GM12878 (cell line): ENCODE measurements at regions not wholly inside any gene's neighbourhood (a gene's known extent, or its start where the extent isn't known, plus 50 kb on each side); places are given as distances from the start of the nearest gene placed in this dataset.

ENCODE experiments used
- ATAC-seq: fragments of 200-7000 bp; cut with Tn5 transposase; 3 replicates; pipeline ENCODE4 v1.9.1; 2020; ENCODE audit warnings: mild to moderate bottlenecking, moderate library complexity
- BruUV-seq: library from RNA; stranded (reverse); fragments of 400-500 nt; replicated peaks from 2 replicates; lab custom pipeline; 2021; lab: Mats Ljungman, UMichigan
- CTCF ChIA-PET: fragments of 300-600 bp; sonication (Branson Sonifier 250); formaldehyde crosslinking; extraction: SDS; loops from one replicate; lab custom pipeline; 2021; ENCODE audit warnings: inconsistent platforms; lab: Yijun Ruan, JAX
- POLR2A ChIA-PET: fragments of 350-600 bp; formaldehyde crosslinking; extraction: SDS; loops from one replicate; lab custom pipeline; 2021; ENCODE audit warnings: inconsistent platforms; lab: Charles Lee
- RAD21 ChIA-PET: fragments of 300-600 bp; sonication (Branson Sonifier 250); formaldehyde crosslinking; loops from one replicate; lab custom pipeline; 2023; ENCODE audit warnings: antibody characterized with exemption; ENCODE audit not compliant: unreplicated experiment; lab: Charles Lee
- SMC1A ChIA-PET: fragments of 300-600 bp; sonication (Branson Sonifier 250); formaldehyde crosslinking; loops from one replicate; lab custom pipeline; 2023; ENCODE audit not compliant: unreplicated experiment, uncharacterized antibody; lab: Charles Lee
- DNase-seq: peaks from one replicate; pipeline ENCODE4 v3.0.0-alpha.2; 2011; ENCODE audit warnings: low read depth, low spot score
- FAIRE-seq: peaks from 3 replicates; lab custom pipeline; 2011; peaks lifted over from hg19 to GRCh38; lab: Jason Lieb, UNC
- H2AFZ ChIP-seq: 2 replicates; pipeline ENCODE4 v1.6.0; 2011; ENCODE audit warnings: low read depth, low read length, control low read depth; ENCODE audit not compliant: control insufficient read depth
- H3K27ac ChIP-seq: 2 replicates; pipeline ENCODE4 v1.5.1; 2011; ENCODE audit warnings: control low read depth; ENCODE audit not compliant: control insufficient read depth, insufficient read depth
- H3K27me3 ChIP-seq, 2 experiments: replicated peaks in 1 of 2; 2 replicates each; pipeline versions ENCODE4 v1.6.0 to v1.6.1; 2011; ENCODE audit warnings: low read length in 1 of 2; ENCODE audit not compliant: control insufficient read depth in 2 of 2, insufficient read depth in 2 of 2
- H3K36me3 ChIP-seq, 2 experiments: 2 replicates each; pipeline ENCODE4 v1.5.1; 2011; ENCODE audit warnings: low read length in 1 of 2; ENCODE audit not compliant: control insufficient read depth in 2 of 2, insufficient read depth in 2 of 2
- H3K4me1 ChIP-seq: 2 replicates; pipeline ENCODE4 v1.6.1; 2011; ENCODE audit warnings: mild to moderate bottlenecking, low read length, moderate library complexity, mixed read lengths; ENCODE audit not compliant: control insufficient read depth, insufficient read depth
- H3K4me2 ChIP-seq: 2 replicates; pipeline ENCODE4 v1.6.0; 2011; ENCODE audit warnings: control low read depth; ENCODE audit not compliant: control insufficient read depth, insufficient read depth
- H3K4me3 ChIP-seq: fragments of 200-600 bp; sonication (generic); 2 replicates; pipeline ENCODE4 v1.5.1; 2016
- H3K79me2 ChIP-seq: 2 replicates; pipeline ENCODE4 v1.6.0; 2011; ENCODE audit warnings: low read length; ENCODE audit not compliant: control insufficient read depth, insufficient read depth
- H3K9ac ChIP-seq: 2 replicates; pipeline ENCODE4 v1.8.0; 2011; ENCODE audit warnings: low read length, control low read depth, mixed read lengths; ENCODE audit not compliant: control insufficient read depth, insufficient read depth
- H3K9me3 ChIP-seq: replicated peaks from 3 replicates; pipeline ENCODE4 v1.5.1; 2011; ENCODE audit warnings: mild to moderate bottlenecking, low read length; ENCODE audit not compliant: control insufficient read depth, insufficient read depth
- H4K20me1 ChIP-seq: 2 replicates; pipeline ENCODE4 v1.6.0; 2011; ENCODE audit not compliant: control insufficient read depth, insufficient read depth
- CBX3 ChIP-seq: fragments of 200-600 bp; sonication (generic); IDR thresholded peaks from 2 replicates; pipeline ENCODE4 v1.6.1; 2016; ENCODE audit warnings: low read depth, borderline replicate concordance
- IRF4 ChIP-seq: IDR thresholded peaks from 2 replicates; pipeline ENCODE4 v1.6.1; 2011; ENCODE audit warnings: low read depth, low read length
- NRF1 ChIP-seq: conservative IDR thresholded peaks from 2 replicates; pipeline ENCODE4 v1.6.1; 2011; ENCODE audit warnings: mild to moderate bottlenecking, low read depth, low read length, improper control_type of control experiment
- PBX3 ChIP-seq: IDR thresholded peaks from 2 replicates; pipeline ENCODE4 v1.6.1; 2011; ENCODE audit warnings: mild to moderate bottlenecking, low read depth, low read length, moderate library complexity; ENCODE audit not compliant: insufficient replicate concordance
- ZBTB11 ChIP-seq: fragments of 450-650 bp; formaldehyde crosslinking; IDR thresholded peaks from 2 replicates; pipeline ENCODE4 v1.5.0; 2022; ENCODE audit warnings: mild to moderate bottlenecking, missing genetic modification characterization
- ZNF622 ChIP-seq: fragments of 450-650 bp; IDR thresholded peaks from 2 replicates; pipeline ENCODE4 v1.6.1; 2017; ENCODE audit warnings: mild to moderate bottlenecking, inconsistent platforms
- WGBS: methylation state at CpG from one replicate; pipeline ENCODE4 v1.1.6; 2016; ENCODE audit warnings: low lambda C conversion rate; ENCODE audit not compliant: insufficient replicate concordance, insufficient coverage; ENCODE audit errors: missing lambda C conversion rate; 5-methylcytosine and 5-hydroxymethylcytosine counted together
- in situ Hi-C: fragments of 300-500 bp; cut with MboI; formaldehyde crosslinking; loops from 9 replicates; pipeline ENCODE4 v1.14.3; 2018; ENCODE audit warnings: mixed read lengths
- intact Hi-C: fragments of 100-400 bp; cut with micrococcal nuclease; formaldehyde crosslinking; loops from one replicate; pipeline ENCODE4 v1.14.2; 2022; ENCODE audit not compliant: unreplicated experiment

DNA sequence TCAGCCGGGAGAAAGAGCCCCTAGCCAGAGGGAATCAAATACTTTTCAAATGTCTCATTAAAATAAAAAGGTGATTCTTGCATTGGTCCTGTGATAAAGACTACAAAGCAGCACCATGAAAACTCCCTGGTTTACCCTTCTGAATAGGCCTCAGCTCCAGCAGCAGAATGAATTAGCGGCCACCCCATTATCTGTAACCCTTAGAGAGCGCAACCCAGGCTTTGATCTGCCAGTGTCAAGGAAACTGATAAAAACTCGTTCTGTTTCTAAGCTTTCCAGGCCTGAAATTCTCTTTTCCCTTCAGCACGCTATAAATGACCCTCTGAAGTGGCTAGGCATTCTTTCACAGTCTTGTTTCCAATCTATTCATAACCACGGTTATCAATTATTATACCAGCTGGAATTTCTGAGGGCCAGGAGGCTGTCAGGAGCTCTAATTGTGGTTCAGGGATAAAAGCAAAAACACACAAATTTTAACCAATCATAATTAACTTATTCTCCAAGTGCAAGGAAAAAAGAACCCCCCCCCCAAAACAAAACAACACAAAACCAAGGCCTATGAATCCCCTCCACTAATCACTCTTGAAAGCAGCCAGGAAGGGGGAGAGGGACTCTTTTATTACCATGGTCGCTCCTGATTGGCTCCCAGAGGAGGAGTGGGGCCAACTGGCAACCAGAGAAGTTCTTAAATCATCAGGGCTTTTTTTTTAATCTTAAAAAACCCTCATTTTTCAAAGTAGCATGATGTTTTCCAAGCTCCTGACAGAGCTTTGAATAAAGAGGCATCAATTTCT, 258.9 kb downstream of the CYRIA start:
- Histone ChIP-seq H3K4me3 (no peak overlapping the region), H3K36me3 (no peaks in the 10 kb centered on the region), H3K27ac (no peak overlapping the region), H2AFZ (no peak overlapping the region), H3K9me3 (no peaks in the 10 kb centered on the region), H3K4me2 (no peak overlapping the region), H4K20me1 (no peaks in the 10 kb centered on the region), H3K9ac (no peak overlapping the region), H3K79me2 (no peaks in the 10 kb centered on the region), H3K4me1 (no peaks in the 10 kb centered on the region), H3K27me3 (peaks cover 0 to 3% of the 10 kb centered on the region in 2 experiments; a peak in 1 of 4 replicates)
- ChIA-PET SMC1A (no interaction called here), CTCF (interaction anchor here (0.7 kb wide), 1 partner anchor 675 kb away, joined by 4 read pairs; no protein-coding TSS in a partner anchor), POLR2A (no interaction called here), RAD21 (no interaction called here)
- in situ Hi-C loops: no loop called here
- FAIRE-seq (no peak), ATAC-seq (no peak), DNase-seq (no peak)
- WGBS: 12% methylated on average over 7 of the region's 7 CpGs
- TF ChIP-seq NRF1: no peak
- no peak for TF ChIP-seq CBX3
- TF ChIP-seq ZBTB11: no peak
- no peak for TF ChIP-seq PBX3
- TF ChIP-seq IRF4: no peak
- TF ChIP-seq ZNF622: no peak
- BruUV-seq: no TSS peak
- intact Hi-C loops: no loop called here
